Parathyroid adenoma (tissue), 2 donors: ENCODE measurements at regions not wholly inside any gene's neighbourhood (a gene's known extent, or its start where the extent isn't known, plus 50 kb on each side); places are given as distances from the start of the nearest gene placed in this dataset.

ENCODE experiments used
- H2AFZ ChIP-seq: fragments of 300-600 bp; sonication (generic); one replicate; pipeline ENCODE4 v1.7.0; 2017; ENCODE audit warnings: antibody characterized with exemption, mild to moderate bottlenecking
- H3K27ac ChIP-seq: fragments of 300-600 bp; sonication (generic); one replicate; pipeline ENCODE4 v1.7.0; 2017
- H3K27me3 ChIP-seq: fragments of 300-600 bp; sonication (generic); one replicate; pipeline ENCODE4 v1.7.0; 2017; ENCODE audit warnings: low read length; ENCODE audit not compliant: control insufficient read depth, insufficient read depth
- H3K36me3 ChIP-seq: fragments of 300-600 bp; sonication (generic); one replicate; pipeline ENCODE4 v1.7.0; 2017; ENCODE audit warnings: low read length; ENCODE audit not compliant: control insufficient read depth, insufficient read depth
- H3K4me1 ChIP-seq: fragments of 300-600 bp; sonication (generic); one replicate; pipeline ENCODE4 v1.7.0; 2017; ENCODE audit warnings: control low read depth
- H3K4me2 ChIP-seq: fragments of 300-600 bp; sonication (generic); one replicate; pipeline ENCODE4 v1.7.0; 2017; ENCODE audit warnings: low read length
- H3K4me3 ChIP-seq: fragments of 300-600 bp; sonication (generic); one replicate; pipeline ENCODE4 v1.7.0; 2017; ENCODE audit warnings: low read depth, low read length
- H3K79me2 ChIP-seq: fragments of 300-600 bp; sonication (generic); one replicate; pipeline ENCODE4 v1.7.0; 2017; ENCODE audit warnings: control low read depth
- H3K9ac ChIP-seq: fragments of 300-600 bp; sonication (generic); one replicate; pipeline ENCODE4 v1.7.0; 2017; ENCODE audit warnings: mild to moderate bottlenecking
- H3K9me3 ChIP-seq: fragments of 300-600 bp; sonication (generic); one replicate; pipeline ENCODE4 v1.7.0; 2017; ENCODE audit warnings: low read length; ENCODE audit not compliant: control insufficient read depth
- TF ChIP-seq, protein P1 (sequence below): fragments of 300-600 bp; sonication (generic); IDR thresholded peaks from one replicate; pipeline ENCODE4 v1.7.0; 2017; ENCODE audit warnings: antibody characterized with exemption, mild to moderate bottlenecking
- donor health status: primary hyperparathyroidism.

DNA sequence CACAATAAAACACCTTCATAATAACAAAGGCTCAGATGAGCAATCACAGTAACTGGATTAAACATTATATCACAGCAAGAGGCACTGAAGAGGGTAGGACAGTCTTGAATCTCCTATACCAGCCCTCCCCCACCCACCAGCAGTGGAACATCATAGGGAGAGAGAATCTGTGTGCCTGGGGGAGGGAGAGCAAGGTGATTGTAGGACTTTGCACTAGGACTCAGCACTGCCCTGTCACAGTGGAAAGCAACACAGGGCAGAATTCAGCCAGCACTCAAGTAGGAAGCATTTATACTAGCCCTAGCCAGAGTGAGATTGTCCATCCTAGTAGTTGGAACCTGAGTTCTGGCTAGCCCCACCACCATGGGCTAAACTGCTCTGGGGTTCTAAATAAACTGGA lies 400.2 kb downstream of the HAO1 start:
- Histone ChIP-seq H3K4me3 (no peak overlapping the region), H3K36me3 (no peaks in the 10 kb centered on the region), H3K4me1 (no peaks in the 10 kb centered on the region), H3K27me3 (no peaks in the 10 kb centered on the region), H2AFZ (no peak overlapping the region), H3K79me2 (no peaks in the 10 kb centered on the region), H3K27ac (no peak overlapping the region), H3K9ac (no peak overlapping the region), H3K4me2 (no peak overlapping the region), H3K9me3 (no peaks in the 10 kb centered on the region)
- TF ChIP-seq, protein P1, sequence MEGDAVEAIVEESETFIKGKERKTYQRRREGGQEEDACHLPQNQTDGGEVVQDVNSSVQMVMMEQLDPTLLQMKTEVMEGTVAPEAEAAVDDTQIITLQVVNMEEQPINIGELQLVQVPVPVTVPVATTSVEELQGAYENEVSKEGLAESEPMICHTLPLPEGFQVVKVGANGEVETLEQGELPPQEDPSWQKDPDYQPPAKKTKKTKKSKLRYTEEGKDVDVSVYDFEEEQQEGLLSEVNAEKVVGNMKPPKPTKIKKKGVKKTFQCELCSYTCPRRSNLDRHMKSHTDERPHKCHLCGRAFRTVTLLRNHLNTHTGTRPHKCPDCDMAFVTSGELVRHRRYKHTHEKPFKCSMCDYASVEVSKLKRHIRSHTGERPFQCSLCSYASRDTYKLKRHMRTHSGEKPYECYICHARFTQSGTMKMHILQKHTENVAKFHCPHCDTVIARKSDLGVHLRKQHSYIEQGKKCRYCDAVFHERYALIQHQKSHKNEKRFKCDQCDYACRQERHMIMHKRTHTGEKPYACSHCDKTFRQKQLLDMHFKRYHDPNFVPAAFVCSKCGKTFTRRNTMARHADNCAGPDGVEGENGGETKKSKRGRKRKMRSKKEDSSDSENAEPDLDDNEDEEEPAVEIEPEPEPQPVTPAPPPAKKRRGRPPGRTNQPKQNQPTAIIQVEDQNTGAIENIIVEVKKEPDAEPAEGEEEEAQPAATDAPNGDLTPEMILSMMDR: no peak

DNA sequence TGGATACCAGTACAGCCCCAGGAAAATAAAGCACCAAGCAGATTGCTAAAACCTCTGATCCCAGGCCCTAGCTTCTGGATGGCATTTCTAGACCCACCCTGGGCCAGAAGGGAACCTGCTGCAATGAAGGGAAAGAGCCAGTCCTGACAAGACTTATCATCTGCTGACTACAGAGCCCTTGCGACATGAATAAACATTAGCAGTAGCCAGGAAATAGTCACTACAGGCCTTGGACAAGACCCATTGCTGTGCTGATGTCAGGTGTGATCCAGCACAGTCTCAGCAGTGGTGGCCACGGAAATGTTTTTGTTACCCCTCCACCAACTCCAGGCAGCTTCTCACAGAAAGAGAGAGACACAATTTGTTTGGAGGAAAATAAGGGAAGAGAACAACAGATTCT lies 399.3 kb downstream of the HAO1 start:
- no peaks in the 10 kb centered on the region for H3K27me3 ChIP-seq
- H3K4me1 ChIP-seq: no peaks in the 10 kb centered on the region
- H3K9ac ChIP-seq: no peak overlapping the region
- no peak overlapping the region for H2AFZ ChIP-seq
- no peak overlapping the region for H3K4me2 ChIP-seq
- TF ChIP-seq, protein P1: no peak
- no peaks in the 10 kb centered on the region for H3K9me3 ChIP-seq
- no peak overlapping the region for H3K4me3 ChIP-seq
- H3K36me3 ChIP-seq: no peaks in the 10 kb centered on the region
- H3K27ac ChIP-seq: no peak overlapping the region
- no peaks in the 10 kb centered on the region for H3K79me2 ChIP-seq

DNA sequence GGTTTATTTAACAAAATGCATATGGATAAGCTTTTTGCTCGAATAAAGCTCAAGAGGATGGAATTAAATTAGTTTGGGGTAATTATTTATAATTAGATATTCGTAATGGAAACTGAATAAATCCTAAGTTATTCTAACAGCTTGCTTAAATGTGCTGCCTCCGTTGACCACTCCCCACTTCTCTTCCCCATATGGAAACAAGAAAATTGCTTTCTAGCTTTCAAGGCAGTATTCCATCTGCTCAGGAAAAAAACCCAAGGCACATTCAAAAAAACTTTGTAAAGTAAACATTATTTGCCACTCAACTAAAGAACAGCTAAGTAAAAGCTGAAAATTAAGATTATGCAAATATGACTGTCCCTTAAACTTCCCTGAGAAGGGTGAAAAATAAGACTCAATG lies 369.2 kb downstream of the HAO1 start:
- Histone ChIP-seq H3K27me3 (no peaks in the 10 kb centered on the region), H3K4me1 (no peaks in the 10 kb centered on the region), H3K9me3 (no peaks in the 10 kb centered on the region), H3K4me3 (no peak overlapping the region), H3K27ac (no peak overlapping the region), H3K36me3 (no peaks in the 10 kb centered on the region), H2AFZ (no peak overlapping the region), H3K4me2 (no peak overlapping the region), H3K79me2 (no peaks in the 10 kb centered on the region), H3K9ac (no peak overlapping the region)
- TF ChIP-seq, protein P1: no peak

DNA sequence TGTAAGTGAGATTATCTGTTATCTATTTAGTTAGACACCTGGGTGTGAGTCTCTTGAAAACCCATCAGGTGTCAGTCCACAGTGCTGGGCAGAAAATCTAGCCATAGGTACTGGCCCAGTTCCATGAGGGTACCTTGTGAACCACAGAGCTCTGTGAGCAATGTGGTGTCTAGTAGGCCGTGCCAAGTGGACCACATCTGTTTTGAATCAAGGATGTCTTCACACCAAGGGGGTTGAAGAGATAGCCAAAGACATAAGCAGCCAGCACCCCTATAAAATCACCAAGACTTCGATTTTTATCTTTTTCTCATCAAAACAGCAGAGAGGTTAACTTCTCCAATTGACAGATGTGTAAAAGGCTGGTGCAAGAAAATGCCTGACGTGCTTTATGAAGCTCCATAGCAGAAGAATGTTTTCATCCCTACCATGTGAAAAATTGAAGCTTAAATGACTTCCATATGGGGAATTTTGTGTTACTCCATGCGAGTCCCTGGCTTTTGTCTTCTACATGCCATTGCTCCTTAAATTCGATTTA lies 368.7 kb downstream of the HAO1 start:
- TF ChIP-seq, protein P1: no peak
- H3K4me2 ChIP-seq: no peak overlapping the region
- H3K27me3 ChIP-seq: no peaks in the 10 kb centered on the region
- H3K79me2 ChIP-seq: no peaks in the 10 kb centered on the region
- H3K27ac ChIP-seq: no peak overlapping the region
- H3K9me3 ChIP-seq: peaks cover 2% of the 10 kb centered on the region
- no peaks in the 10 kb centered on the region for H3K4me1 ChIP-seq
- H3K9ac ChIP-seq: no peak overlapping the region
- H2AFZ ChIP-seq: no peak overlapping the region
- H3K36me3 ChIP-seq: no peaks in the 10 kb centered on the region
- no peak overlapping the region for H3K4me3 ChIP-seq

DNA sequence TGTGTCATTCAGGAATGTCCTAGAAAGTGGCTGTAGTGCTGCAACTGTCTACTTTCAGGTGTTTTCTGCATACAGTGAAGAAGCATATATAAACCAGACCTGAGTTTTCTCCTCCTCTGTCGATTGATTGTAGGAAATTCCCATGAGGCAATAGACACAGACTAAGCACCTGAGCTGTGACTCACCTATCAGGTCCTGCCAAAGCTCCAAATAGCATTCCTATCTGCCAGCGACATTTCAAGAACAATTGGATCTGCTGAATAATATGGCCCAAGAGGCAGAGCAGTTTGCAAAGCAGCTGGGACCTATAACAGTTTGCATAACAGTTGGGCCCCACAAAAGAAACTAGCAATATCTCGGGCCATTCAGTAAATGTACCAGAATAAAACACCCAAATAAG lies 360.4 kb downstream of the HAO1 start:
- Histone ChIP-seq H3K4me1 (no peaks in the 10 kb centered on the region), H3K9ac (no peak overlapping the region), H3K27me3 (no peaks in the 10 kb centered on the region), H3K79me2 (no peaks in the 10 kb centered on the region), H3K36me3 (no peaks in the 10 kb centered on the region), H2AFZ (no peak overlapping the region), H3K9me3 (peaks cover 2% of the 10 kb centered on the region), H3K4me3 (no peak overlapping the region), H3K27ac (no peak overlapping the region), H3K4me2 (no peak overlapping the region)
- TF ChIP-seq, protein P1: no peak
